Peyer's patch (tissue), 4 donors: ENCODE measurements at regions not wholly inside any gene's neighbourhood (a gene's known extent, or its start where the extent isn't known, plus 50 kb on each side); places are given as distances from the start of the nearest gene placed in this dataset.

ENCODE experiments used
- DNase-seq, 3 donors: peaks; one replicate each; pipeline ENCODE4 v3.0.0-alpha.2; 2017 to 2019
- H3K27ac ChIP-seq, 4 donors: fragments of 200-600 bp; sonication (generic); one replicate each; pipeline ENCODE4 v1.5.1; 2016 to 2019
- H3K27me3 ChIP-seq, 2 donors: fragments of 200-600 bp; sonication (generic); one replicate each; pipeline ENCODE4 v1.5.1; 2019
- H3K36me3 ChIP-seq, 3 donors: fragments of 200-600 bp; sonication (generic); one replicate each; pipeline ENCODE4 v1.5.1; 2016 to 2019
- H3K4me1 ChIP-seq, 4 donors: fragments of 200-600 bp; sonication (generic); one replicate each; pipeline ENCODE4 v1.5.1; 2016 to 2019
- H3K4me3 ChIP-seq, 4 donors: fragments of 200-600 bp; sonication (generic); 1 replicate in 3 of 4; 2 replicates in 1 of 4; pipeline ENCODE4 v1.5.1; 2016 to 2019; ENCODE audit warnings: mild to moderate bottlenecking in 1 of 4
- H3K9me3 ChIP-seq, 4 donors: fragments of 200-600 bp; sonication (generic); one replicate each; pipeline ENCODE4 v1.5.1; 2016 to 2019; ENCODE audit warnings: mild to moderate bottlenecking in 1 of 4
- CTCF ChIP-seq, 6 experiments: fragments of 450-650 bp in 4 of 6; fragments of 200-600 bp in 2 of 6; sonication (generic) in 1 of 6; IDR thresholded peaks; one replicate each; pipeline ENCODE4 v1.5.1; 2017 to 2019; ENCODE audit warnings: antibody characterized with exemption in 6 of 6, mild to moderate bottlenecking in 3 of 6, moderate library complexity in 1 of 6
- POLR2A ChIP-seq, 2 donors: fragments of 450-650 bp; IDR thresholded peaks; one replicate each; pipeline ENCODE4 v1.5.1; 2017; ENCODE audit warnings: antibody characterized with exemption in 2 of 2, mild to moderate bottlenecking in 2 of 2, moderate library complexity in 2 of 2

DNA sequence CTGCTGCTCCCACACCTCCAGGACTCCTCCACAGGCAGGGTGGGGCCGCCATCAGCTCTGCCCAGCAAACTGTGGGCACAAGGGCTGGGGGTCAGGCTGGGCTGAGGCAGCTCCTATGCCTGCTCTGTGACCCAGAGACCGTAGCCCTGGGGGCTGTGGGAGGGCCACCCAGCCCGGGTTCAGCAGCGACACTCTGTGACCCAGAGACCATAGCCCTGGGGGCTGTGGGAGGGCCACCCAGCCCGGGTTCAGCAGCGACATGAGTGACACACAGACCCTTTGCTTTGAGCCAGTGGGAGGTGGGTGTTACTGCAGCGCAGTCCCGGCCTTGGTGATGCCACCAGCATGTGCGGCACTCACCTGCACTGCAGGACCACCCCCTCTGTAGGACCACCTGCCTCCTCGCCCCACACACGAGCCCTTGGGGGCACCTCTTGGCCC lies 118.9 kb upstream of the LPCAT1 start:
- Histone ChIP-seq H3K27me3 (peaks cover 0 to 13% of the 10 kb centered on the region in 2 donors), H3K4me1 (peaks cover 0 to 5% (median 0%) of the 10 kb centered on the region in 4 donors), H3K36me3 (no peaks in the 10 kb centered on the region), H3K4me3 (no peak overlapping the region), H3K27ac (no peak overlapping the region), H3K9me3 (no peaks in the 10 kb centered on the region)
- TF ChIP-seq CTCF (IDR thresholded peaks at IDR 0.05) (no peak), POLR2A (IDR thresholded peaks at IDR 0.05) (no peak)
- no peak for DNase-seq

DNA sequence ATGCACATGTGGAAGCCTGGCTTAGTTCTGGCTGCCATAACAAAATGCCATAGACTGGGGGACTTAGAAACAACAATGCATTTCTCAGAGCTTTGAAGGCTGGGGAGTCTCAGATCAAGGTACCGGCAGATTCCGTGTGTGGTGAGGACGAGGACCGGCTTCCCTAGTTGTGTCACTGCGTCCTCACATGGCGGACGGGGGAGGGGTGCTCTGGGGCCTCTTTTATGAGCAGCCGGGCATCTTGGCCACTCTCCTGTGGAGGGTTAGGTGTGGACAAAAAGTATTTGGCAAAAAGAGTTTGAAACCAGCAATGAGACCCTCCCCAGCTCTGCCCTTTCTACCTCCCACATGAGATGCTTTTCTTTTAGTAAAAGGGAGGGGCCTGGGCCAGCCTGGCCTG lies 118.5 kb upstream of the LPCAT1 start:
- peaks cover 0 to 13% of the 10 kb centered on the region in 2 donors for H3K27me3 ChIP-seq
- no peak overlapping the region for H3K27ac ChIP-seq
- H3K4me3 ChIP-seq, result no peak overlapping the region
- TF ChIP-seq POLR2A (IDR thresholded peaks at IDR 0.05), result no peak
- TF ChIP-seq CTCF (IDR thresholded peaks at IDR 0.05), result no peak
- no peaks in the 10 kb centered on the region for H3K9me3 ChIP-seq
- peaks cover 0 to 5% (median 0%) of the 10 kb centered on the region in 4 donors for H3K4me1 ChIP-seq
- DNase-seq, result peak in 1 of 3 donors; percentile 24
- H3K36me3 ChIP-seq, result no peaks in the 10 kb centered on the region

DNA sequence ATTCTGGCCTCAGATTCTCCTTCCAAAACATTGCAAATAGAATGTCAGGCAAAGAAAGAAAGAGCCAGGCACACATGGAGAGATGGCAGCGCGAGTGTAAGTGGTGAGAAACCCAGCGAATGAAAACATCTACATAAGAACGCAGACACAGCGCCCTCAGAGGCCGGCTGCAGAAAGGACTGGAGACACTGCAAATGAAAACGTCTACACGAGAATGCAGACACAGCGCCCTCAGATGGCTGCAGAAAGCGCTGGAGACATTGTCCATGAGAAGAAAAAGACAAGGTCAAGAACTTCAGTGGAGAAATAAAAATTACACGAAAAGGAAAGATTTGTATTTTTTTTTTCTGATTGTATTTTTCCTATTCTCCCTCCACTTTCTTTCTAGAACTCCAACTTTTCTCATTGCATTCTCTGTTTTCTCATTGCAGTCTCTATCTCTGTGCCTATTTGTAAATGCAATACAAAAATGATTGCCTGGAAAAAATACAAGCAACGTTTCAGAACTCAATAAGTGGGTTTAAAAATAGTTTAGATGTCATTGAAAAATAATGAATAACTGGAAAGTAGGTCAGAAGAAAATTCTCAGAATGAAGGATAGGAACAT lies 117.9 kb upstream of the LPCAT1 start:
- TF ChIP-seq POLR2A (IDR thresholded peaks at IDR 0.05), result no peak
- peak; percentile 67 to 95 (median 88) for TF ChIP-seq CTCF (IDR thresholded peaks at IDR 0.05)
- DNase-seq, result peak; percentile 83 to 95 (median 84)
- H3K4me1 ChIP-seq, result peaks cover 0 to 5% (median 0%) of the 10 kb centered on the region in 4 donors
- no peaks in the 10 kb centered on the region for H3K36me3 ChIP-seq
- H3K27ac ChIP-seq, result no peak overlapping the region
- H3K9me3 ChIP-seq, result no peaks in the 10 kb centered on the region
- H3K4me3 ChIP-seq, result no peak overlapping the region
- H3K27me3 ChIP-seq, result peaks cover 0 to 13% of the 10 kb centered on the region in 2 donors

- H3K4me3 ChIP-seq, result no peak overlapping the region
- peak in 1 of 3 donors; percentile 40 for DNase-seq
- H3K27ac ChIP-seq, result no peak overlapping the region
- peaks cover 0 to 5% (median 0%) of the 10 kb centered on the region in 4 donors for H3K4me1 ChIP-seq
- H3K36me3 ChIP-seq, result no peaks in the 10 kb centered on the region
- TF ChIP-seq CTCF (IDR thresholded peaks at IDR 0.05), result no peak
- no peak for TF ChIP-seq POLR2A (IDR thresholded peaks at IDR 0.05)
- H3K9me3 ChIP-seq, result no peaks in the 10 kb centered on the region
- H3K27me3 ChIP-seq, result peaks cover 0 to 13% of the 10 kb centered on the region in 2 donors
These were observed 117.3 kb upstream of the LPCAT1 start for GRCh38 chr5:1641041-1641440.

- Histone ChIP-seq H3K27me3 (peaks cover 0 to 13% of the 10 kb centered on the region in 2 donors), H3K36me3 (no peaks in the 10 kb centered on the region), H3K27ac (no peak overlapping the region), H3K9me3 (no peaks in the 10 kb centered on the region), H3K4me1 (peaks cover 0 to 5% (median 0%) of the 10 kb centered on the region in 4 donors), H3K4me3 (no peak overlapping the region)
- peak in 2 of 3 donors; percentile 40 to 43 for DNase-seq
- TF ChIP-seq POLR2A (IDR thresholded peaks at IDR 0.05) (no peak), CTCF (IDR thresholded peaks at IDR 0.05) (no peak)
These were observed 116.7 kb upstream of the LPCAT1 start for GRCh38 chr5:1640421-1640881.
